OCI-LY1 (cell line): ENCODE measurements at regions not wholly inside any gene's neighbourhood (a gene's known extent, or its start where the extent isn't known, plus 50 kb on each side); places are given as distances from the start of the nearest gene placed in this dataset.
"Not testable (repeated sequence)": the region's sequence is repeated elsewhere in the genome, so short reads cannot be mapped to it uniquely, and the experiment has no call there.

Source experiments
- H2AFZ ChIP-seq: fragments of 200-600 bp; sonication (generic), shearing (Covaris generic); 2 replicates; pipeline ENCODE4 v1.6.0; 2014; ENCODE audit warnings: antibody characterized with exemption, mild to moderate bottlenecking, low read length
- H3F3A ChIP-seq: fragments of 200-600 bp; sonication (generic), shearing (Covaris generic); 2 replicates; pipeline ENCODE4 v1.6.0; 2014; ENCODE audit warnings: mild to moderate bottlenecking, antibody characterized with exemption, low read length, moderate library complexity; ENCODE audit not compliant: insufficient read depth
- H3K27ac ChIP-seq: fragments of 200-600 bp; sonication (generic); 2 replicates; pipeline ENCODE4 v1.5.1; 2014; ENCODE audit warnings: low read length, mixed run types, mild to moderate bottlenecking, low read depth; ENCODE audit not compliant: poor library complexity, severe bottlenecking
- H3K27me3 ChIP-seq: fragments of 200-600 bp; sonication (generic); 2 replicates; pipeline ENCODE4 v1.6.0; 2014; ENCODE audit warnings: antibody characterized with exemption, mild to moderate bottlenecking, low read length, moderate library complexity; ENCODE audit not compliant: insufficient read depth
- H3K36me3 ChIP-seq: fragments of 200-600 bp; sonication (generic); 2 replicates; pipeline ENCODE4 v1.6.1; 2014; ENCODE audit warnings: mild to moderate bottlenecking, antibody characterized with exemption, low read length, moderate library complexity, mixed read lengths; ENCODE audit not compliant: insufficient read depth
- H3K4me1 ChIP-seq: fragments of 200-600 bp; sonication (generic); 2 replicates; pipeline ENCODE4 v1.5.1; 2014; ENCODE audit warnings: mild to moderate bottlenecking, low read length, moderate library complexity; ENCODE audit not compliant: insufficient read depth, severe bottlenecking
- H3K4me2 ChIP-seq: fragments of 200-600 bp; sonication (generic), shearing (Covaris generic); 2 replicates; pipeline ENCODE4 v1.6.1; 2014; ENCODE audit warnings: low read length
- H3K4me3 ChIP-seq: fragments of 200-600 bp; sonication (generic); 2 replicates; pipeline ENCODE4 v1.5.1; 2014; ENCODE audit warnings: low read length, low read depth, mild to moderate bottlenecking, mixed read lengths; ENCODE audit not compliant: poor library complexity, severe bottlenecking
- H3K79me2 ChIP-seq: fragments of 200-600 bp; shearing (Covaris generic); 2 replicates; pipeline ENCODE4 v1.6.1; 2016; ENCODE audit warnings: mixed run types, low read length, mixed read lengths; ENCODE audit not compliant: insufficient read depth
- H3K9ac ChIP-seq: fragments of 200-600 bp; sonication (generic), shearing (Covaris generic); 2 replicates; pipeline ENCODE4 v1.6.1; 2014; ENCODE audit warnings: mild to moderate bottlenecking, low read length, mixed read lengths
- H3K9me2 ChIP-seq: fragments of 200-600 bp; sonication (generic), shearing (Covaris generic); 2 replicates; pipeline ENCODE4 v1.6.1; 2014; ENCODE audit warnings: low read depth, mild to moderate bottlenecking, low read length, mixed read lengths
- H3K9me3 ChIP-seq: fragments of 200-600 bp; shearing (Covaris generic); 2 replicates; pipeline ENCODE4 v1.6.1; 2014; ENCODE audit warnings: low read length, mixed read lengths
- H4K20me1 ChIP-seq: fragments of 200-600 bp; sonication (generic), shearing (Covaris generic); 2 replicates; pipeline ENCODE4 v1.6.0; 2016; ENCODE audit warnings: mild to moderate bottlenecking, low read length; ENCODE audit not compliant: insufficient read depth
- CTCF ChIP-seq: fragments of 200-600 bp; sonication (generic), shearing (Covaris generic); IDR thresholded peaks from 2 replicates; pipeline ENCODE4 v1.5.1; 2017; ENCODE audit warnings: mild to moderate bottlenecking, antibody characterized with exemption, low read length, moderate library complexity, mixed read lengths
- EZH2 ChIP-seq: fragments of 200-600 bp; sonication (generic), shearing (Covaris generic); IDR thresholded peaks from 2 replicates; pipeline ENCODE4 v1.8.0; 2017; ENCODE audit warnings: borderline replicate concordance, mixed run types, mild to moderate bottlenecking, antibody characterized with exemption, low read length, moderate library complexity, mixed read lengths

GRCh38 chr6:94721459-94721858 lies 855.9 kb upstream of the MANEA start:
- H3K4me3 ChIP-seq = no peak overlapping the region
- TF ChIP-seq EZH2 (no peak), CTCF (no peak)
- H4K20me1 ChIP-seq = no peaks in the 10 kb centered on the region
- no peaks in the 10 kb centered on the region for H3K9me3 ChIP-seq
- H3K4me2 ChIP-seq = no peak overlapping the region
- H3K9ac ChIP-seq = no peak overlapping the region
- no peak overlapping the region for H3K27ac ChIP-seq
- H3K4me1 ChIP-seq = no peaks in the 10 kb centered on the region
- H3K9me2 ChIP-seq = no peaks in the 10 kb centered on the region
- no peaks in the 10 kb centered on the region for H3K27me3 ChIP-seq
- no peaks in the 10 kb centered on the region for H3F3A ChIP-seq
- no peaks in the 10 kb centered on the region for H3K36me3 ChIP-seq
- no peak overlapping the region for H2AFZ ChIP-seq
- H3K79me2 ChIP-seq = no peaks in the 10 kb centered on the region

DNA sequence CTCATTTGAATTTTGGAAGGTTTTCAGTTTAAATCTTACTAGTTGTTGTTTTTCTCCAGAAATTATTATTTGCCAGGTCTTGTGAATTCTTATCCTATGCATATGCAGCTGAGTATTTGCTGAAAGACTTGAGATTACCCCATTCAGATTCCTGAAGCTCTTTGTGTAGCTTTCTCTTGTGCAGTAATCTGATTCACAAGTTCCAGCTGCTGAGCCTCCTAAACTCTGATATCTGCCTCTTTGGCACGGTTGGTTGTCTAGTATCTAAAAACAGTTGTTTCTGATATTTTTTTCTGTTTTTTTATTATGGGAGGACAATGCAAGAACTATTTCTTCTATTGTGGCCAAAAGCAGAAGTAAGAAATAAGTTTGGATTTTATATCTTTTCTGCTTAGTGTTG lies 863.9 kb upstream of the MANEA start:
- H3K4me3 ChIP-seq = no peak overlapping the region
- H3K27me3 ChIP-seq = no peaks in the 10 kb centered on the region
- no peaks in the 10 kb centered on the region for H3F3A ChIP-seq
- H3K36me3 ChIP-seq = no peaks in the 10 kb centered on the region
- no peaks in the 10 kb centered on the region for H3K9me2 ChIP-seq
- no peak overlapping the region for H3K27ac ChIP-seq
- no peaks in the 10 kb centered on the region for H4K20me1 ChIP-seq
- H2AFZ ChIP-seq = no peak overlapping the region
- no peak overlapping the region for H3K9ac ChIP-seq
- no peaks in the 10 kb centered on the region for H3K79me2 ChIP-seq
- TF ChIP-seq EZH2 (no peak), CTCF (no peak)
- H3K9me3 ChIP-seq = no peaks in the 10 kb centered on the region
- no peaks in the 10 kb centered on the region for H3K4me1 ChIP-seq
- no peak overlapping the region for H3K4me2 ChIP-seq

DNA sequence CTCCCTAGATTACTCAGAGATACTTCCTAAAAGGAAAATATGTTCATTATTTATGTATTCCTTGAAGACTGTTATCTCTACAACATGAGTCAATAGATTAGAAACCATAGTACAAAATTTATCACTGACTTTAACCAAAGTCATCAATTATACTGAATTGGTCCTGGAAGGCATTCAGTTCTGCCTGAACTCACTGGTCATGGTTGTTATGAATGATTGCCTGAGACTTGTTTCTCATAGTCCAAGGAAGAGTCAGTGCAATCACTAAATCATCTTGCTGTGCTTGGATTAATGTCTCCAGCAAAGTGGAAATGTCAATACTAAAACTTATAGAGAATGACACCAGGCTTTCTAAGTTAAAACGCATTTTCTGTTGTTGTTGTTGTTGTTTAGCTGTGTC lies 878.6 kb upstream of the MANEA start:
- Histone ChIP-seq H3K9me2 (no peaks in the 10 kb centered on the region), H3K9ac (no peak overlapping the region), H3F3A (no peaks in the 10 kb centered on the region), H3K36me3 (no peaks in the 10 kb centered on the region), H4K20me1 (no peaks in the 10 kb centered on the region), H3K4me1 (no peaks in the 10 kb centered on the region), H3K27me3 (no peaks in the 10 kb centered on the region), H2AFZ (no peak overlapping the region), H3K79me2 (no peaks in the 10 kb centered on the region), H3K4me2 (no peak overlapping the region), H3K27ac (no peak overlapping the region), H3K9me3 (no peaks in the 10 kb centered on the region), H3K4me3 (no peak overlapping the region)
- no peak for TF ChIP-seq CTCF
- TF ChIP-seq EZH2 = no peak

DNA sequence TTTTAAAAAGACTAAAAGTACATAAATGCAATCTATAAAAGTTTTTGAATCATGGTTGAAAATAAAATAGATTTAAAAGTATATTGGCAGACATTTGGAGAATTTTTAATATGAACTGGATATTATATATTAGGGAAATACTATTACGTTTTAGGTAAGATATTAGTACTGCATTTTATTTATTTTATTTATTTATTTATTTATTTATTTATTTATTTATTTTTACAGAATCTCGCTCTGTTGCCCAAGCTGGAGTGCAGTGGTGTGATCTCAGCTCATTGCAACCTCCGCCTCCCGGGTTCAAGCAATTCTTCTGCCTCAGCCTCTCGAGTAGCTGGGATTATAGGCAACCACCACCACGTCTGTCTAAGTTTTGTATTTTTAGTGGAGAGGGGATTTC lies 890.1 kb upstream of the MANEA start:
- not testable (repeated sequence) for H4K20me1 ChIP-seq, H3K79me2 ChIP-seq, H3K4me2 ChIP-seq, H3K4me1 ChIP-seq, H3K9me2 ChIP-seq, H3K36me3 ChIP-seq, H3K9ac ChIP-seq, H2AFZ ChIP-seq, H3K4me3 ChIP-seq, H3K27me3 ChIP-seq, H3K9me3 ChIP-seq, H3K27ac ChIP-seq, H3F3A ChIP-seq
